Naive thymus-derived CD4-positive, alpha-beta T cell (primary cell): ENCODE measurements at regions not wholly inside any gene's neighbourhood (a gene's known extent, or its start where the extent isn't known, plus 50 kb on each side); places are given as distances from the start of the nearest gene placed in this dataset.
"Not testable (repeated sequence)": the region's sequence is repeated elsewhere in the genome, so short reads cannot be mapped to it uniquely, and the experiment has no call there.

Experiments
- ATAC-seq: fragments of 150-1000 bp; cut with Tn5 transposase; 2 replicates; pipeline ENCODE4 v1.10.0; 2021; ENCODE audit warnings: mild to moderate bottlenecking, moderate library complexity
- CTCF ChIA-PET: fragments of 350-600 bp; sonication (Branson Sonifier 250); formaldehyde crosslinking; loops from one replicate; lab custom pipeline; 2021; ENCODE audit warnings: antibody characterized with exemption; lab: Charles Lee
- POLR2A ChIA-PET: fragments of 350-600 bp; sonication (Branson Sonifier 250); formaldehyde crosslinking; loops from one replicate; lab custom pipeline; 2021; ENCODE audit warnings: antibody characterized with exemption, inconsistent platforms; lab: Charles Lee
- DNase-seq, 9 donors: peaks; one replicate each; pipeline versions ENCODE4 v3.0.0 to v3.0.0-alpha.2; 2020 to 2022; ENCODE audit warnings: mixed read lengths in 1 of 9
- H3K27ac ChIP-seq: one replicate; pipeline ENCODE4 v1.7.0; 2013; ENCODE audit warnings: mild to moderate bottlenecking, low read depth, low read length, moderate library complexity
- H3K27me3 ChIP-seq, 2 donors: one replicate each; pipeline ENCODE4 v1.7.0; 2013; ENCODE audit warnings: low read length in 2 of 2, mild to moderate bottlenecking in 2 of 2, moderate library complexity in 2 of 2; ENCODE audit not compliant: control insufficient read depth in 2 of 2, insufficient read depth in 2 of 2
- H3K36me3 ChIP-seq, 3 experiments: 1 replicate in 2 of 3; 2 replicates in 1 of 3; pipeline ENCODE4 v1.7.0; 2013; ENCODE audit warnings: low read length in 3 of 3, mild to moderate bottlenecking in 3 of 3, moderate library complexity in 1 of 3; ENCODE audit not compliant: insufficient read depth in 3 of 3, control insufficient read depth in 2 of 3
- H3K4me1 ChIP-seq, 2 donors: one replicate each; pipeline ENCODE4 v1.7.0; 2013; ENCODE audit warnings: low read length in 2 of 2, mild to moderate bottlenecking in 2 of 2, moderate library complexity in 1 of 2; ENCODE audit not compliant: control insufficient read depth in 2 of 2, insufficient read depth in 2 of 2
- H3K4me3 ChIP-seq: 2 replicates; pipeline ENCODE4 v1.7.0; 2013; ENCODE audit warnings: mild to moderate bottlenecking, low read length
- H3K9me3 ChIP-seq, 3 experiments: 1 replicate in 2 of 3; 2 replicates in 1 of 3; pipeline ENCODE4 v1.7.0; 2013; ENCODE audit warnings: low read length in 3 of 3; ENCODE audit not compliant: control insufficient read depth in 2 of 3
- H3K27ac Mint-ChIP-seq, 9 donors: one replicate each; pipeline ENCODE4 v1.8.0; 2020 to 2022; ENCODE audit warnings: mixed read lengths in 9 of 9, mild to moderate bottlenecking in 8 of 9, moderate library complexity in 5 of 9, inconsistent platforms in 2 of 9
- H3K27me3 Mint-ChIP-seq, 5 donors: one replicate each; pipeline ENCODE4 v1.8.0; 2021 to 2022; ENCODE audit warnings: mixed read lengths in 5 of 5, mild to moderate bottlenecking in 1 of 5
- H3K36me3 Mint-ChIP-seq, 5 donors: one replicate each; pipeline ENCODE4 v1.8.0; 2020 to 2022; ENCODE audit warnings: mixed read lengths in 5 of 5, mild to moderate bottlenecking in 3 of 5, inconsistent platforms in 1 of 5
- H3K4me1 Mint-ChIP-seq, 7 donors: one replicate each; pipeline ENCODE4 v1.8.0; 2020 to 2022; ENCODE audit warnings: mixed read lengths in 7 of 7, mild to moderate bottlenecking in 3 of 7, inconsistent platforms in 1 of 7
- H3K4me3 Mint-ChIP-seq, 10 donors: one replicate each; pipeline ENCODE4 v1.8.0; 2020 to 2022; ENCODE audit warnings: mild to moderate bottlenecking in 10 of 10, mixed read lengths in 10 of 10, moderate library complexity in 6 of 10, inconsistent platforms in 2 of 10
- H3K9me3 Mint-ChIP-seq, 11 donors: one replicate each; pipeline ENCODE4 v1.8.0; 2020 to 2022; ENCODE audit warnings: mixed read lengths in 11 of 11, mild to moderate bottlenecking in 4 of 11, inconsistent platforms in 1 of 11, moderate library complexity in 1 of 11
- intact Hi-C, 2 donors: fragments of 100-400 bp; cut with micrococcal nuclease; formaldehyde crosslinking; loops; one replicate each; pipeline ENCODE4 v1.15.1; 2023

DNA sequence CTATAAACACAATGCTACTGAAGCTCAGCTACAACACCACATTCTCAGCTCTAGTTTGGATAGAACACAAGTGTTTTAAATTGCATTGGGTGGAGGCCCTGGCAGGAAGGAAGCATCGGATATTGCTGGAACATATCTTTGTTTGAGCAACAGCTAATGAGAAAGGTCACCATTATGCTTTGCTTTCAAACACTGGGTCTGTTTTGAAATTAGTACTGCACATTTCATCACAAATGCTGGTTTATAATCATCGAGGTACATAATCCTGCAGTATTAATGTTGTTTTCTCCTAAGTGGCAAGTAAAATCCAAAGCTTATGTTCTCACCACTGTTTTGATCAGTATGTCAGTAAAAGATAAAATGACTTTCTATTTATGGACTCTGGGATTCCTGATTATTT lies 61.5 kb upstream of the ARHGAP29 start:
- Mint-ChIP-seq H3K27me3 (peaks cover 0 to 38% (median 17%) of the 10 kb centered on the region in 5 donors), H3K36me3 (no peaks in the 10 kb centered on the region), H3K4me3 (no peak overlapping the region), H3K9me3 (no peaks in the 10 kb centered on the region), H3K27ac (no peak overlapping the region), H3K4me1 (peaks cover 0 to 9% (median 0%) of the 10 kb centered on the region in 7 donors)
- DNase-seq (no peak), ATAC-seq (no peak)
- Histone ChIP-seq H3K9me3 (no peaks in the 10 kb centered on the region), H3K27me3 (peaks cover 0 to under 1% of the 10 kb centered on the region in 2 donors), H3K4me1 (no peaks in the 10 kb centered on the region), H3K4me3 (no peak overlapping the region), H3K36me3 (no peaks in the 10 kb centered on the region), H3K27ac (no peak overlapping the region)
- POLR2A ChIA-PET, result no interaction called here
- intact Hi-C loops, result no loop called here
- CTCF ChIA-PET, result no interaction called here

DNA sequence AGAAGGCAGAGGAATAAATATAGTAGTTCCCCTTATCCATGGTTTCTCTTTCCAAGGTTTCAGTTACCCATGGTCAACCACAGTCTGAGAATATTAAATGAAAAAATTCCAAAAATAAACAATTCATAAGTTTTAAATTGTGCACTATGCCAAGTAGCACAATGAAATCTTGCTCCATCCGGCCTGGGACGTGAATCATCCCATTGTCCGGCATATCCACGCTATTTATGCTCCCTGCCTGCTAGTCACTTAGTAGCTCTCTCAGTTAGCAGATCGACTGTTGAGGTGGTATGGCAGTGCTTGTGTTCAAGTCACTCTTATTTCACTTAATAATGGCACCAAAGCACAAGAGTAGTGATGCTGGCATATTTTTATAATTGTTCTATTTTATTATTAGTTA lies 58.6 kb upstream of the ARHGAP29 start:
- POLR2A ChIA-PET, result no interaction called here
- Histone ChIP-seq H3K9me3 (no peaks in the 10 kb centered on the region), H3K27ac (no peak overlapping the region), H3K27me3 (peaks cover 0 to 3% of the 10 kb centered on the region in 2 donors), H3K36me3 (no peaks in the 10 kb centered on the region), H3K4me3 (no peak overlapping the region), H3K4me1 (no peaks in the 10 kb centered on the region)
- peaks cover 0 to 2% (median 0%) of the 10 kb centered on the region in 11 donors for H3K9me3 Mint-ChIP-seq
- peaks cover 6 to 35% (median 20%) of the 10 kb centered on the region in 5 donors for H3K27me3 Mint-ChIP-seq
- no peak overlapping the region for H3K4me3 Mint-ChIP-seq
- H3K4me1 Mint-ChIP-seq, result peaks cover 0 to 3% (median 0%) of the 10 kb centered on the region in 7 donors
- CTCF ChIA-PET, result no interaction called here
- no peak for ATAC-seq
- intact Hi-C loops, result no loop called here
- peaks cover 0 to 7% (median 0%) of the 10 kb centered on the region in 5 donors for H3K36me3 Mint-ChIP-seq
- no peak for DNase-seq
- H3K27ac Mint-ChIP-seq, result no peak overlapping the region

DNA sequence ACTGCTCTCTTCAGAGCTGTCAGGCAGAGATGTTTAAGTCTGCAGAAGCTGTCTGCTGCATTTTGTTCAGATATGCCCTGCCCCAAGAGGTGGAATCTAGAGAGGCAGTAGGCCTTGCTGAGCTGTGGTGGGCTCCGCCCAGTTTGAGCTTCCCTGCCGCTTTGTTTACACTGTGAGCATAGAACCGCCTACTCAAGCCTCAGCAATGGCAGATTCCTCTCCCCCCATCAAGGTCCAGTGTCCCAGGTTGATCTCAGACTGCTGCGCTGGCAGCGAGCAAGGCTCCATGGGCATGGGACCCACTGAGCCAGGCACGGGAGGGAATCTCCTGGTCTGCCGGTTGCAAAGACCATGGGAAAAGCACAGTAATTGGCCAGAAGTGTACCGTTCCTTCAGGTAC lies 55.6 kb upstream of the ARHGAP29 start:
- H3K4me1 ChIP-seq, H3K4me3 Mint-ChIP-seq, intact Hi-C loops, H3K9me3 ChIP-seq, H3K4me3 ChIP-seq, CTCF ChIA-PET, DNase-seq, H3K27ac Mint-ChIP-seq, H3K27ac ChIP-seq, POLR2A ChIA-PET, H3K9me3 Mint-ChIP-seq, H3K36me3 ChIP-seq, H3K4me1 Mint-ChIP-seq, H3K36me3 Mint-ChIP-seq, ATAC-seq, H3K27me3 ChIP-seq: not testable (repeated sequence)
- H3K27me3 Mint-ChIP-seq, result peaks cover 21 to 39% (median 26%) of the 10 kb centered on the region in 5 donors

DNA sequence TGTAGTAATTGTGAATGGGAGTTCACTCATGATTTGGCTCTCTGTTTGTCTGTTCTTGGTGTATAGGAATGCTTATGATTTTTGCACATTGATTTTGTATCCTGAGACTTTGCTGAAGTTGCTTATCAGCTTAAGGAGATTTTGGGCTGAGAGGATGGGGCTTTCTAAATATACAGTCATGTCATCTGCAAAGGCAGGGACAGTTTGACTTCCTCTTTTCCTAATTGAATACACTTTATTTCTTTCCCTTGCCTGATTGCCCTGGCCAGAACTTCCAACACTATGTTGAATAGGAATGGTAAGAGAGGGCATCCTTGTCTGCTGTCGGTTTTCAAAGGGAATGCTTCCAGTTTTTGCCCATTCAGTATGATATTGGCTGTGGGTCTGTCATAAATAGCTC lies 51.9 kb upstream of the ARHGAP29 start:
- H3K27me3 Mint-ChIP-seq, result peaks cover 24 to 51% (median 33%) of the 10 kb centered on the region in 5 donors
- H3K36me3 ChIP-seq, CTCF ChIA-PET, H3K27ac ChIP-seq, H3K4me1 ChIP-seq, DNase-seq, H3K9me3 Mint-ChIP-seq, POLR2A ChIA-PET, H3K27ac Mint-ChIP-seq, H3K9me3 ChIP-seq, intact Hi-C loops, ATAC-seq, H3K4me3 ChIP-seq, H3K4me3 Mint-ChIP-seq, H3K4me1 Mint-ChIP-seq, H3K27me3 ChIP-seq: not testable (repeated sequence)
- peaks cover 0 to 10% (median 0%) of the 10 kb centered on the region in 5 donors for H3K36me3 Mint-ChIP-seq
